Neural crest cell (in vitro differentiated cells): ENCODE measurements at regions not wholly inside any gene's neighbourhood (a gene's known extent, or its start where the extent isn't known, plus 50 kb on each side); places are given as distances from the start of the nearest gene placed in this dataset.

Experiments
- DNase-seq: peaks from one replicate; pipeline ENCODE4 v3.0.0; 2021; ENCODE audit warnings: low read depth, mixed read lengths, low spot score
- H3K27ac Mint-ChIP-seq: one replicate; pipeline ENCODE4 v1.8.0; 2021; ENCODE audit warnings: mild to moderate bottlenecking, mixed read lengths; ENCODE audit not compliant: unreplicated experiment
- H3K27me3 Mint-ChIP-seq: 2 replicates; pipeline ENCODE4 v1.8.0; 2021; ENCODE audit warnings: low read depth, mild to moderate bottlenecking, mixed read lengths
- H3K36me3 Mint-ChIP-seq: 2 replicates; pipeline ENCODE4 v1.8.0; 2021; ENCODE audit warnings: low read depth, mild to moderate bottlenecking, mixed read lengths
- H3K4me1 Mint-ChIP-seq: 2 replicates; pipeline ENCODE4 v1.8.0; 2021; ENCODE audit warnings: mixed read lengths
- H3K4me3 Mint-ChIP-seq: one replicate; pipeline ENCODE4 v1.8.0; 2021; ENCODE audit warnings: mild to moderate bottlenecking, mixed read lengths
- H3K9me3 Mint-ChIP-seq: 2 replicates; pipeline ENCODE4 v1.8.0; 2021; ENCODE audit warnings: mixed read lengths
- CTCF ChIP-seq: fragments of 200-600 bp; sonication (generic); conservative IDR thresholded peaks from 2 replicates; pipeline ENCODE4 v1.5.0; 2021; ENCODE audit warnings: antibody characterized with exemption, mild to moderate bottlenecking

GRCh38 chr12:39036105-39036504 is 130.7 kb upstream of the CPNE8 start:
- no peak for TF ChIP-seq CTCF

GRCh38 chr12:39033782-39034181 is 128.4 kb upstream of the CPNE8 start:
- Mint-ChIP-seq H3K36me3 (no peaks in the 10 kb centered on the region), H3K27ac (no peak overlapping the region), H3K9me3 (no peaks in the 10 kb centered on the region), H3K4me1 (no peaks in the 10 kb centered on the region), H3K27me3 (no peaks in the 10 kb centered on the region), H3K4me3 (no peak overlapping the region)
- DNase-seq = no peak
- no peak for TF ChIP-seq CTCF

More at GRCh38 chr12:39036105-39036504, 130.7 kb upstream of the CPNE8 start:
- H3K27ac Mint-ChIP-seq = no peak overlapping the region
- no peaks in the 10 kb centered on the region for H3K4me1 Mint-ChIP-seq
- H3K36me3 Mint-ChIP-seq = no peaks in the 10 kb centered on the region
- DNase-seq = no peak
- H3K27me3 Mint-ChIP-seq = no peaks in the 10 kb centered on the region
- no peaks in the 10 kb centered on the region for H3K9me3 Mint-ChIP-seq
- H3K4me3 Mint-ChIP-seq = no peak overlapping the region

GRCh38 chr12:39032448-39032847 is 127.1 kb upstream of the CPNE8 start:
- no peak for TF ChIP-seq CTCF
- Mint-ChIP-seq H3K4me1 (no peaks in the 10 kb centered on the region), H3K9me3 (no peaks in the 10 kb centered on the region), H3K27me3 (no peaks in the 10 kb centered on the region), H3K27ac (no peak overlapping the region), H3K36me3 (no peaks in the 10 kb centered on the region), H3K4me3 (no peak overlapping the region)
- no peak for DNase-seq

GRCh38 chr12:39032034-39032433 is 126.6 kb upstream of the CPNE8 start:
- DNase-seq = no peak
- H3K9me3 Mint-ChIP-seq = no peaks in the 10 kb centered on the region
- no peaks in the 10 kb centered on the region for H3K4me1 Mint-ChIP-seq
- no peaks in the 10 kb centered on the region for H3K36me3 Mint-ChIP-seq
- no peak for TF ChIP-seq CTCF
- no peak overlapping the region for H3K27ac Mint-ChIP-seq
- no peak overlapping the region for H3K4me3 Mint-ChIP-seq
- H3K27me3 Mint-ChIP-seq = no peaks in the 10 kb centered on the region

- Mint-ChIP-seq H3K4me3 (no peak overlapping the region), H3K4me1 (no peaks in the 10 kb centered on the region), H3K27me3 (no peaks in the 10 kb centered on the region), H3K27ac (no peak overlapping the region), H3K36me3 (no peaks in the 10 kb centered on the region), H3K9me3 (no peaks in the 10 kb centered on the region)
- TF ChIP-seq CTCF = no peak
- DNase-seq = no peak
Measured at GRCh38 chr12:39028382-39028781, 123.0 kb upstream of the CPNE8 start.

- no peak for TF ChIP-seq CTCF
- H3K9me3 Mint-ChIP-seq = no peaks in the 10 kb centered on the region
- H3K36me3 Mint-ChIP-seq = no peaks in the 10 kb centered on the region
- H3K27me3 Mint-ChIP-seq = no peaks in the 10 kb centered on the region
- no peak for DNase-seq
- no peak overlapping the region for H3K4me3 Mint-ChIP-seq
- no peak overlapping the region for H3K27ac Mint-ChIP-seq
- H3K4me1 Mint-ChIP-seq = no peaks in the 10 kb centered on the region
Measured at GRCh38 chr12:39012870-39013269, 107.5 kb upstream of the CPNE8 start.
